ENCODE measurements at regions not wholly inside any gene's neighbourhood (a gene's known extent, or its start where the extent isn't known, plus 50 kb on each side); places are given as distances from the start of the nearest gene placed in this dataset.

DNA sequence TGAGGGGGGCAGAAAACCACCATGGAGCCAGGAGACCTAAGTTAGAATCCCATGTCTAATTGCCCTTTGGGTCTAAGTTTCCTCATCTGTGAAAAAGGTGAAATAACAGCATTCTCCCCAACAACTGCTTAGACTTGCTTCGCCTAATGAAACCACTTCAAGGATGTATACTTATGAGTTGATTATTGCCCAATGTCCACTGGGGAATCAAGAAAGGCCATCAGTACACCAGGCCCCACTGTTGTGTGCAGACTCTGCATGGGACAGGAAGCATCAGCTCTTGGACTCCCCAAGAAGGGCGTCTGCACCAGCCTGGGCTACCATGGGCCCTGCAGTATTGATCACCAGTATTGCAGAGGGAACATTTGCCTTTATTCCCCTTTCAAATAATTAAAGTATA, 189.6 kb downstream of the MAFB start:
- TF ChIP-seq, protein P1, sequence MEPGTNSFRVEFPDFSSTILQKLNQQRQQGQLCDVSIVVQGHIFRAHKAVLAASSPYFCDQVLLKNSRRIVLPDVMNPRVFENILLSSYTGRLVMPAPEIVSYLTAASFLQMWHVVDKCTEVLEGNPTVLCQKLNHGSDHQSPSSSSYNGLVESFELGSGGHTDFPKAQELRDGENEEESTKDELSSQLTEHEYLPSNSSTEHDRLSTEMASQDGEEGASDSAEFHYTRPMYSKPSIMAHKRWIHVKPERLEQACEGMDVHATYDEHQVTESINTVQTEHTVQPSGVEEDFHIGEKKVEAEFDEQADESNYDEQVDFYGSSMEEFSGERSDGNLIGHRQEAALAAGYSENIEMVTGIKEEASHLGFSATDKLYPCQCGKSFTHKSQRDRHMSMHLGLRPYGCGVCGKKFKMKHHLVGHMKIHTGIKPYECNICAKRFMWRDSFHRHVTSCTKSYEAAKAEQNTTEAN (CRISPR knock-in tag; IDR thresholded peaks at IDR 0.05): no peak
- TF ChIP-seq, protein P2, sequence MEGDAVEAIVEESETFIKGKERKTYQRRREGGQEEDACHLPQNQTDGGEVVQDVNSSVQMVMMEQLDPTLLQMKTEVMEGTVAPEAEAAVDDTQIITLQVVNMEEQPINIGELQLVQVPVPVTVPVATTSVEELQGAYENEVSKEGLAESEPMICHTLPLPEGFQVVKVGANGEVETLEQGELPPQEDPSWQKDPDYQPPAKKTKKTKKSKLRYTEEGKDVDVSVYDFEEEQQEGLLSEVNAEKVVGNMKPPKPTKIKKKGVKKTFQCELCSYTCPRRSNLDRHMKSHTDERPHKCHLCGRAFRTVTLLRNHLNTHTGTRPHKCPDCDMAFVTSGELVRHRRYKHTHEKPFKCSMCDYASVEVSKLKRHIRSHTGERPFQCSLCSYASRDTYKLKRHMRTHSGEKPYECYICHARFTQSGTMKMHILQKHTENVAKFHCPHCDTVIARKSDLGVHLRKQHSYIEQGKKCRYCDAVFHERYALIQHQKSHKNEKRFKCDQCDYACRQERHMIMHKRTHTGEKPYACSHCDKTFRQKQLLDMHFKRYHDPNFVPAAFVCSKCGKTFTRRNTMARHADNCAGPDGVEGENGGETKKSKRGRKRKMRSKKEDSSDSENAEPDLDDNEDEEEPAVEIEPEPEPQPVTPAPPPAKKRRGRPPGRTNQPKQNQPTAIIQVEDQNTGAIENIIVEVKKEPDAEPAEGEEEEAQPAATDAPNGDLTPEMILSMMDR (IDR thresholded peaks at IDR 0.05): no peak
- TF ChIP-seq GABPB1 (CRISPR knock-in tag; IDR thresholded peaks at IDR 0.05): no peak
- TF ChIP-seq, protein P3, sequence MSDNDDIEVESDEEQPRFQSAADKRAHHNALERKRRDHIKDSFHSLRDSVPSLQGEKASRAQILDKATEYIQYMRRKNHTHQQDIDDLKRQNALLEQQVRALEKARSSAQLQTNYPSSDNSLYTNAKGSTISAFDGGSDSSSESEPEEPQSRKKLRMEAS (CRISPR knock-in tag; IDR thresholded peaks at IDR 0.05): no peak
- TF ChIP-seq CBFB (CRISPR knock-in tag; IDR thresholded peaks at IDR 0.05; ENCODE audit: low read depth): no peak
- TF ChIP-seq ZNF396 (CRISPR knock-in tag; IDR thresholded peaks at IDR 0.05; ENCODE audit: borderline replicate concordance): no peak
- TF ChIP-seq, protein P4, sequence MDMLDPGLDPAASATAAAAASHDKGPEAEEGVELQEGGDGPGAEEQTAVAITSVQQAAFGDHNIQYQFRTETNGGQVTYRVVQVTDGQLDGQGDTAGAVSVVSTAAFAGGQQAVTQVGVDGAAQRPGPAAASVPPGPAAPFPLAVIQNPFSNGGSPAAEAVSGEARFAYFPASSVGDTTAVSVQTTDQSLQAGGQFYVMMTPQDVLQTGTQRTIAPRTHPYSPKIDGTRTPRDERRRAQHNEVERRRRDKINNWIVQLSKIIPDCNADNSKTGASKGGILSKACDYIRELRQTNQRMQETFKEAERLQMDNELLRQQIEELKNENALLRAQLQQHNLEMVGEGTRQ (CRISPR knock-in tag; IDR thresholded peaks at IDR 0.05): no peak
- TF ChIP-seq, protein P5, sequence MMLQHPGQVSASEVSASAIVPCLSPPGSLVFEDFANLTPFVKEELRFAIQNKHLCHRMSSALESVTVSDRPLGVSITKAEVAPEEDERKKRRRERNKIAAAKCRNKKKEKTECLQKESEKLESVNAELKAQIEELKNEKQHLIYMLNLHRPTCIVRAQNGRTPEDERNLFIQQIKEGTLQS (CRISPR knock-in tag; conservative IDR thresholded peaks at IDR 0.05): no peak
- TF ChIP-seq, protein P6, sequence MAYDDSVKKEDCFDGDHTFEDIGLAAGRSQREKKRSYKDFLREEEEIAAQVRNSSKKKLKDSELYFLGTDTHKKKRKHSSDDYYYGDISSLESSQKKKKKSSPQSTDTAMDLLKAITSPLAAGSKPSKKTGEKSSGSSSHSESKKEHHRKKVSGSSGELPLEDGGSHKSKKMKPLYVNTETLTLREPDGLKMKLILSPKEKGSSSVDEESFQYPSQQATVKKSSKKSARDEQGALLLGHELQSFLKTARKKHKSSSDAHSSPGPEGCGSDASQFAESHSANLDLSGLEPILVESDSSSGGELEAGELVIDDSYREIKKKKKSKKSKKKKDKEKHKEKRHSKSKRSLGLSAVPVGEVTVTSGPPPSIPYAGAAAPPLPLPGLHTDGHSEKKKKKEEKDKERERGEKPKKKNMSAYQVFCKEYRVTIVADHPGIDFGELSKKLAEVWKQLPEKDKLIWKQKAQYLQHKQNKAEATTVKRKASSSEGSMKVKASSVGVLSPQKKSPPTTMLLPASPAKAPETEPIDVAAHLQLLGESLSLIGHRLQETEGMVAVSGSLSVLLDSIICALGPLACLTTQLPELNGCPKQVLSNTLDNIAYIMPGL (CRISPR knock-in tag; IDR thresholded peaks at IDR 0.05): no peak
- TF ChIP-seq, protein P7, sequence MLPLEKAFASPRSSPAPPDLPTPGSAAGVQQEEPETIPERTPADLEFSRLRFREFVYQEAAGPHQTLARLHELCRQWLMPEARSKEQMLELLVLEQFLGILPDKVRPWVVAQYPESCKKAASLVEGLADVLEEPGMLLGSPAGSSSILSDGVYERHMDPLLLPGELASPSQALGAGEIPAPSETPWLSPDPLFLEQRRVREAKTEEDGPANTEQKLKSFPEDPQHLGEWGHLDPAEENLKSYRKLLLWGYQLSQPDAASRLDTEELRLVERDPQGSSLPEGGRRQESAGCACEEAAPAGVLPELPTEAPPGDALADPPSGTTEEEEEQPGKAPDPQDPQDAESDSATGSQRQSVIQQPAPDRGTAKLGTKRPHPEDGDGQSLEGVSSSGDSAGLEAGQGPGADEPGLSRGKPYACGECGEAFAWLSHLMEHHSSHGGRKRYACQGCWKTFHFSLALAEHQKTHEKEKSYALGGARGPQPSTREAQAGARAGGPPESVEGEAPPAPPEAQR (CRISPR knock-in tag; IDR thresholded peaks at IDR 0.05): no peak
- no peak for TF ChIP-seq FOXP1 (CRISPR knock-in tag; IDR thresholded peaks at IDR 0.05; ENCODE audit: borderline replicate concordance)
- TF ChIP-seq, protein P8, sequence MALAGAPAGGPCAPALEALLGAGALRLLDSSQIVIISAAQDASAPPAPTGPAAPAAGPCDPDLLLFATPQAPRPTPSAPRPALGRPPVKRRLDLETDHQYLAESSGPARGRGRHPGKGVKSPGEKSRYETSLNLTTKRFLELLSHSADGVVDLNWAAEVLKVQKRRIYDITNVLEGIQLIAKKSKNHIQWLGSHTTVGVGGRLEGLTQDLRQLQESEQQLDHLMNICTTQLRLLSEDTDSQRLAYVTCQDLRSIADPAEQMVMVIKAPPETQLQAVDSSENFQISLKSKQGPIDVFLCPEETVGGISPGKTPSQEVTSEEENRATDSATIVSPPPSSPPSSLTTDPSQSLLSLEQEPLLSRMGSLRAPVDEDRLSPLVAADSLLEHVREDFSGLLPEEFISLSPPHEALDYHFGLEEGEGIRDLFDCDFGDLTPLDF (CRISPR knock-in tag; IDR thresholded peaks at IDR 0.05): no peak
- no peak for TF ChIP-seq TEAD4 (CRISPR knock-in tag; IDR thresholded peaks at IDR 0.05)

Data from WTC11 (cell line).